IMR-90 (cell line): ENCODE measurements at regions not wholly inside any gene's neighbourhood (a gene's known extent, or its start where the extent isn't known, plus 50 kb on each side); places are given as distances from the start of the nearest gene placed in this dataset.
"Not testable (repeated sequence)": the region's sequence is repeated elsewhere in the genome, so short reads cannot be mapped to it uniquely, and the experiment has no call there.

Source experiments
- ATAC-seq: fragments of 200-7000 bp; cut with Tn5 transposase; 2 replicates; pipeline ENCODE4 v1.9.1; 2020; ENCODE audit warnings: low read depth, mild to moderate bottlenecking, moderate library complexity
- BruUV-seq: library from RNA; stranded (reverse); fragments of 400-500 nt; replicated peaks from 2 replicates; lab custom pipeline; 2021; lab: Mats Ljungman, UMichigan
- CTCF ChIA-PET: fragments of 300-600 bp; formaldehyde crosslinking; extraction: SDS; loops from one replicate; lab custom pipeline; 2021; ENCODE audit warnings: antibody characterized with exemption; lab: Yijun Ruan, JAX
- POLR2A ChIA-PET: fragments of 300-600 bp; sonication (Branson Sonifier 250); formaldehyde crosslinking; loops from one replicate; lab custom pipeline; 2022; ENCODE audit warnings: antibody characterized with exemption; ENCODE audit not compliant: unreplicated experiment; lab: Charles Lee
- DNase-seq: peaks from one replicate; pipeline ENCODE4 v3.0.0; 2013
- H2AFZ ChIP-seq: replicated peaks from 2 replicates; pipeline ENCODE3; 2013; ENCODE audit warnings: low read length, mild to moderate bottlenecking; ENCODE audit not compliant: poor library complexity
- H2AK5ac ChIP-seq: 2 replicates; pipeline ENCODE4 v1.6.1; 2013; ENCODE audit warnings: low read depth, low read length, inconsistent platforms
- H2AK9ac ChIP-seq: replicated peaks from 2 replicates; pipeline ENCODE3; 2013; ENCODE audit warnings: mild to moderate bottlenecking, low read depth, low read length, moderate library complexity; ENCODE audit not compliant: poor library complexity
- H2BK120ac ChIP-seq: 2 replicates; pipeline ENCODE4 v1.6.1; 2013; ENCODE audit warnings: low read depth, low read length, inconsistent platforms
- H2BK15ac ChIP-seq: 3 replicates; pipeline ENCODE4 v1.6.1; 2013; ENCODE audit warnings: low read depth, low read length, inconsistent platforms
- H2BK20ac ChIP-seq: 2 replicates; pipeline ENCODE4 v1.6.1; 2013; ENCODE audit warnings: low read depth, mild to moderate bottlenecking, inconsistent platforms, low read length, moderate library complexity
- H2BK5ac ChIP-seq: 2 replicates; pipeline ENCODE4 v1.6.1; 2013; ENCODE audit warnings: mild to moderate bottlenecking, low read depth, low read length, inconsistent platforms; ENCODE audit not compliant: poor library complexity, severe bottlenecking
- H3K14ac ChIP-seq: replicated peaks from 2 replicates; pipeline ENCODE4 v1.6.1; 2013; ENCODE audit warnings: low read depth, low read length, inconsistent platforms
- H3K18ac ChIP-seq: 2 replicates; pipeline ENCODE4 v1.6.1; 2013; ENCODE audit warnings: low read depth, low read length, control low read depth
- H3K23ac ChIP-seq: 2 replicates; pipeline ENCODE4 v1.6.1; 2013; ENCODE audit warnings: low read depth, low read length, inconsistent platforms
- H3K27ac ChIP-seq: 2 replicates; pipeline ENCODE4 v1.5.1; 2013; ENCODE audit warnings: mild to moderate bottlenecking, control low read depth, low read length; ENCODE audit not compliant: insufficient read depth
- H3K27me3 ChIP-seq: 2 replicates; pipeline ENCODE4 v1.6.1; 2013; ENCODE audit warnings: low read length; ENCODE audit not compliant: control insufficient read depth, insufficient read depth
- H3K36me3 ChIP-seq: 2 replicates; pipeline ENCODE4 v1.6.1; 2013; ENCODE audit warnings: low read length, mixed read lengths; ENCODE audit not compliant: control insufficient read depth, insufficient read depth
- H3K4ac ChIP-seq: 2 replicates; pipeline ENCODE4 v1.6.1; 2013; ENCODE audit warnings: low read depth, low read length, inconsistent platforms
- H3K4me1 ChIP-seq: 2 replicates; pipeline ENCODE4 v1.6.1; 2013; ENCODE audit warnings: low read length, mixed read lengths; ENCODE audit not compliant: control insufficient read depth, insufficient read depth
- H3K4me2 ChIP-seq: 2 replicates; pipeline ENCODE4 v1.6.1; 2013; ENCODE audit warnings: low read depth, mild to moderate bottlenecking, control low read depth, low read length, moderate library complexity
- H3K4me3 ChIP-seq: 2 replicates; pipeline ENCODE4 v1.5.1; 2013; ENCODE audit warnings: low read depth, mild to moderate bottlenecking, control low read depth, low read length, moderate library complexity; ENCODE audit not compliant: insufficient read depth
- H3K56ac ChIP-seq: 2 replicates; pipeline ENCODE4 v1.6.1; 2013; ENCODE audit warnings: low read length, inconsistent platforms; ENCODE audit not compliant: insufficient read depth; ENCODE audit errors: extremely low read depth
- H3K79me1 ChIP-seq, 2 experiments: 2 replicates each; pipeline ENCODE4 v1.6.1; 2013; ENCODE audit warnings: low read length in 2 of 2, inconsistent platforms in 1 of 2, low read depth in 1 of 2
- H3K9ac ChIP-seq: 2 replicates; pipeline ENCODE4 v1.6.1; 2013; ENCODE audit warnings: low read depth, low read length, control low read depth
- H3K9me1 ChIP-seq: 2 replicates; pipeline ENCODE4 v1.6.1; 2013; ENCODE audit warnings: low read length, inconsistent platforms; ENCODE audit not compliant: insufficient read depth
- H3K9me3 ChIP-seq: 2 replicates; pipeline ENCODE4 v1.6.1; 2013; ENCODE audit warnings: low read length; ENCODE audit not compliant: control insufficient read depth, insufficient read depth
- H4K20me1 ChIP-seq: 2 replicates; pipeline ENCODE4 v1.6.1; 2013; ENCODE audit warnings: low read length, inconsistent platforms; ENCODE audit not compliant: insufficient read depth
- H4K5ac ChIP-seq: 2 replicates; pipeline ENCODE4 v1.6.1; 2013; ENCODE audit warnings: mild to moderate bottlenecking, low read depth, low read length, control low read depth
- H4K8ac ChIP-seq, 2 experiments: 2 replicates each; pipeline ENCODE4 v1.6.1; 2013; ENCODE audit warnings: low read depth in 2 of 2, low read length in 2 of 2, control low read depth in 1 of 2, inconsistent platforms in 1 of 2
- H4K91ac ChIP-seq: 2 replicates; pipeline ENCODE4 v1.6.1; 2013; ENCODE audit warnings: low read depth, low read length, inconsistent platforms; ENCODE audit not compliant: insufficient read depth
- WGBS, 2 experiments: methylation state at CpG; one replicate each; pipeline versions ENCODE4 v1.1.5 to v1.1.7; 2013; ENCODE audit warnings: missing lambda C conversion rate in 2 of 2; ENCODE audit not compliant: insufficient read length in 1 of 2; ENCODE audit errors: extremely low coverage in 2 of 2; 5-methylcytosine and 5-hydroxymethylcytosine counted together
- dilution Hi-C: fragments of 300-500 bp; cut with HindIII; formaldehyde crosslinking; loops from one replicate; pipeline ENCODE4 v1.14.3; 2018; ENCODE audit warnings: low sequenced_read_pairs; ENCODE audit not compliant: unreplicated experiment
- in situ Hi-C: fragments of 300-500 bp; cut with MboI; formaldehyde crosslinking; loops from 3 replicates; pipeline ENCODE4 v1.14.3; 2019; ENCODE audit warnings: low sequenced_read_pairs, inconsistent platforms, mixed read lengths
- intact Hi-C: fragments of 100-400 bp; cut with micrococcal nuclease; formaldehyde crosslinking; loops from 2 replicates; pipeline ENCODE4 v1.10.0; 2022

GRCh38 chr9:65482890-65483289 is 192.8 kb upstream of the ZNG1E start:
- H3K9me1 ChIP-seq, dilution Hi-C loops, H3K23ac ChIP-seq, H2BK20ac ChIP-seq, intact Hi-C loops, H4K91ac ChIP-seq, H2BK5ac ChIP-seq, H2BK120ac ChIP-seq, H3K4ac ChIP-seq, H3K27me3 ChIP-seq, H4K20me1 ChIP-seq, H3K56ac ChIP-seq, BruUV-seq, H2AFZ ChIP-seq, DNase-seq, CTCF ChIA-PET, H3K27ac ChIP-seq, H2AK5ac ChIP-seq, H3K9me3 ChIP-seq, H3K14ac ChIP-seq, H4K5ac ChIP-seq, H3K18ac ChIP-seq, ATAC-seq, in situ Hi-C loops, H2AK9ac ChIP-seq, H3K36me3 ChIP-seq, H3K9ac ChIP-seq, H3K4me3 ChIP-seq, H3K79me1 ChIP-seq, H3K4me2 ChIP-seq, H2BK15ac ChIP-seq, H4K8ac ChIP-seq, POLR2A ChIA-PET, H3K4me1 ChIP-seq: not testable (repeated sequence)
- 66% methylated on average over 4 of the region's 13 CpGs; no CpG with 5 or more reads in 1 of the 2 experiments for WGBS, 2 experiments

- H2BK15ac ChIP-seq, H2AFZ ChIP-seq, H3K36me3 ChIP-seq, H3K23ac ChIP-seq, H3K27ac ChIP-seq, H4K5ac ChIP-seq, H3K4me1 ChIP-seq, BruUV-seq, H4K20me1 ChIP-seq, H3K4me2 ChIP-seq, H3K9me1 ChIP-seq, H3K27me3 ChIP-seq, H3K4me3 ChIP-seq, H4K91ac ChIP-seq, H3K9ac ChIP-seq, DNase-seq, H3K56ac ChIP-seq, H3K9me3 ChIP-seq, H2BK120ac ChIP-seq, H4K8ac ChIP-seq, H2BK5ac ChIP-seq, H3K4ac ChIP-seq, H2BK20ac ChIP-seq, H2AK9ac ChIP-seq, in situ Hi-C loops, H3K18ac ChIP-seq, ATAC-seq, POLR2A ChIA-PET, H2AK5ac ChIP-seq, H3K14ac ChIP-seq, intact Hi-C loops, H3K79me1 ChIP-seq, dilution Hi-C loops, CTCF ChIA-PET: not testable (repeated sequence)
- WGBS, 2 experiments, result no CpG with 5 or more reads among the region's 10 CpGs
Observed at GRCh38 chr9:65481291-65481690, 194.4 kb upstream of the ZNG1E start.
